ENCODE measurements at regions not wholly inside any gene's neighbourhood (a gene's known extent, or its start where the extent isn't known, plus 50 kb on each side); places are given as distances from the start of the nearest gene placed in this dataset.

DNA sequence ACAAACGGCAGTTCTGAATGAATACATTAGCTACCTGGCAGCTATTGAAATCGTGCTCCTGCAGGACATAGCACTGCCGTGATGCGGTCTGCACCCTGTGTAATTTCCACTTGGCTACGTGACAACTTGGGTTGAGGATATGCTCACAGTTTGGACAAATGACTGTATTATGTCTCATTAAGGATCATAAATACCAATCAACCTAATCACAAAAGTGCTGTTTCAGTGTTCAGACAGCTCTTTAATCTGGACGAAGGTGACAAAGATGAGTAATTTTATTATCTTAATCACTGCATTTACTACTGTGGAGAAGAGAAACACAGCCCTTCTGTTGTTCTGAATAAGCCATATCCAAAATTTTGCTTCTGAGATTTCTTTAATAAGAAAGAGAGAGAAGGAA lies 210.8 kb upstream of the PFKP start:
- Histone ChIP-seq H3K79me2 (ENCODE audit: insufficient read depth, low read length) (no peaks in the 10 kb centered on the region), H3K23me2 (ENCODE audit: insufficient read length, low read depth, low read length, poor library complexity, severe bottlenecking) (no peaks in the 10 kb centered on the region), H3K9ac (ENCODE audit: extremely low read depth, insufficient read length, low read length) (no peak overlapping the region), H2BK120ac (ENCODE audit: low read depth, low read length, poor library complexity, severe bottlenecking) (no peak overlapping the region), H3K27me3 (ENCODE audit: insufficient read depth, low read length) (no peaks in the 10 kb centered on the region), H3K27ac (ENCODE audit: insufficient read length, low read depth, low read length) (no peak overlapping the region), H3K4me1 (ENCODE audit: insufficient read depth, low read length) (peaks cover 2% of the 10 kb centered on the region; the same call in 1 of the 2 replicates), H2BK20ac (ENCODE audit: low read depth, low read length, poor library complexity, severe bottlenecking) (no peak overlapping the region), H3K56ac (ENCODE audit: insufficient read length, low read depth, low read length) (no peak overlapping the region), H3K4me2 (ENCODE audit: insufficient read depth, insufficient read length, low read length) (no peak overlapping the region), H4K5ac (ENCODE audit: insufficient read length, low read depth, low read length) (no peak overlapping the region), H3T11ph (ENCODE audit: low read length) (no peak overlapping the region), H3K18ac (ENCODE audit: insufficient read length, low read depth, low read length) (no peak overlapping the region), H4K91ac (ENCODE audit: insufficient read length, low read depth, low read length) (no peak overlapping the region), H2BK12ac (ENCODE audit: insufficient read length, low read depth, low read length) (no peak overlapping the region), H4K20me1 (ENCODE audit: control insufficient read depth, insufficient read depth, insufficient read length) (no peaks in the 10 kb centered on the region), H2AK5ac (ENCODE audit: insufficient read length, low read length) (no peak overlapping the region), H3K9me3 (ENCODE audit: control insufficient read depth, low read depth, low read length) (no peaks in the 10 kb centered on the region), H2AFZ (ENCODE audit: low read length) (no peak overlapping the region), H3K79me1 (ENCODE audit: insufficient read depth, low read depth, low read length, poor library complexity, severe bottlenecking) (no peaks in the 10 kb centered on the region), H2BK15ac (ENCODE audit: low read depth, low read length) (no peak overlapping the region), H3K23ac (ENCODE audit: insufficient read length, low read depth, low read length) (no peak overlapping the region), H3K14ac (ENCODE audit: insufficient read depth, low read length) (no peak overlapping the region), H2BK5ac (ENCODE audit: insufficient read length, low read length) (no peak overlapping the region), H3K4ac (ENCODE audit: low read depth, low read length) (no peak overlapping the region), H4K8ac (replicated peaks; ENCODE audit: insufficient read length, low read depth, low read length) (no peak overlapping the region)
- DNase-seq = no peak
- Mint-ChIP-seq H3K27ac (no peak overlapping the region), H3K4me3 (no peak overlapping the region), H3K4me1 (peaks cover 12 to 20% of the 10 kb centered on the region in 2 experiments), H3K36me3 (ENCODE audit: insufficient read depth in 1 of 3, low read depth in 3 of 3) (peaks cover 0 to 19% (median 0%) of the 10 kb centered on the region in 3 experiments; a peak in 4 of 7 replicates), H3K27me3 (ENCODE audit: low read depth) (peaks cover 4% of the 10 kb centered on the region; the same call in 1 of the 2 replicates), H3K9me3 (peaks cover 19% of the 10 kb centered on the region in 2 experiments; a peak in 4 of 5 replicates)
- WGBS (ENCODE audit: extremely low coverage, insufficient read length, low lambda C conversion rate) = no CpG with 5 or more reads among the region's 6 CpGs
- TF ChIP-seq CTCF (conservative IDR thresholded peaks at IDR 0.05) = no peak
